ENCODE measurements at regions not wholly inside any gene's neighbourhood (a gene's known extent, or its start where the extent isn't known, plus 50 kb on each side); places are given as distances from the start of the nearest gene placed in this dataset.
"Not testable (repeated sequence)": the region's sequence is repeated elsewhere in the genome, so short reads cannot be mapped to it uniquely, and the experiment has no call there.

DNA sequence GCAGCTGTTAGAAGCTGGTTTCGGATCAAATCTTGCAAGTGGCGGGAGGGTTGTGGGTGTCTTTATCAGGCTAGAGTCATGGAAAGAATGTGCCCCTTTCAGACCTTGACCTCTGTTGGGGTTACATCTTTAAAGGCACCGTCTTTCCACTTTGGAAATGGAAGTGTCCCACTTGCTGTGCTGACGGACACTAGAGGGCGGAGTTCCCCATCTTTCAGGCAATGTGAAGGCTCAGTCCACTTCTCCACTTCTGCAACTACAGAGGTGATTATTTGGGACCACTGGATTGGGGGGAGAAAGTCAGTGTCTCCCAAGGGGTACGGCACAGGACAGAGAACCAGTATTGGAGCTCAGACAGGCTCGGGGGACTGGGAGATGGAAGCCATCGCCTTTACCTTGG, 3990.7 kb upstream of the TPTE start:
- TF ChIP-seq CTCF (IDR thresholded peaks at IDR 0.05); POLR2AphosphoS5 (IDR thresholded peaks at IDR 0.05; ENCODE audit: insufficient read depth in 1 of 2, low read depth in 1 of 2): not testable (repeated sequence)

All from vagina (tissue), 2 donors.